Neural cell (in vitro differentiated cells): ENCODE measurements at regions not wholly inside any gene's neighbourhood (a gene's known extent, or its start where the extent isn't known, plus 50 kb on each side); places are given as distances from the start of the nearest gene placed in this dataset.

ENCODE experiments used
- CTCF ChIP-seq: fragments of 450-650 bp; IDR thresholded peaks from 2 replicates; pipeline ENCODE4 v1.5.1; 2014; ENCODE audit warnings: antibody characterized with exemption, mild to moderate bottlenecking, moderate library complexity; ENCODE audit not compliant: poor library complexity, severe bottlenecking
- EP300 ChIP-seq: fragments of 450-650 bp; conservative IDR thresholded peaks from 2 replicates; pipeline ENCODE4 v1.6.1; 2014; ENCODE audit warnings: antibody characterized with exemption, mild to moderate bottlenecking, moderate library complexity; ENCODE audit not compliant: poor library complexity, severe bottlenecking
- EZH2 ChIP-seq: fragments of 200-600, 300-800 bp; shearing (Covaris generic), sonication (generic); IDR thresholded peaks from 2 replicates; pipeline ENCODE4 v1.6.1; 2014; ENCODE audit warnings: antibody characterized with exemption, low read length, borderline replicate concordance, mild to moderate bottlenecking; ENCODE audit not compliant: insufficient read depth, poor library complexity, severe bottlenecking
- MXI1 ChIP-seq: fragments of 450-650 bp; conservative IDR thresholded peaks from 2 replicates; pipeline ENCODE4 v1.6.1; 2014; ENCODE audit warnings: antibody characterized with exemption, mild to moderate bottlenecking; ENCODE audit not compliant: poor library complexity, severe bottlenecking
- POLR2AphosphoS5 ChIP-seq: IDR thresholded peaks from 2 replicates; pipeline ENCODE4 v1.6.1; 2012
- RAD21 ChIP-seq: fragments of 450-650 bp; conservative IDR thresholded peaks from 2 replicates; pipeline ENCODE4 v1.6.1; 2014; ENCODE audit warnings: antibody characterized with exemption, mild to moderate bottlenecking, moderate library complexity
- REST ChIP-seq: IDR thresholded peaks from 2 replicates; pipeline ENCODE4 v1.6.1; 2012; ENCODE audit warnings: borderline replicate concordance
- SMC3 ChIP-seq: fragments of 450-650 bp; conservative IDR thresholded peaks from 2 replicates; pipeline ENCODE4 v1.6.1; 2014; ENCODE audit warnings: antibody characterized with exemption, mild to moderate bottlenecking, moderate library complexity; ENCODE audit not compliant: poor library complexity
- TAF1 ChIP-seq: IDR thresholded peaks from 2 replicates; pipeline ENCODE4 v1.6.1; 2012; ENCODE audit warnings: low read depth

- TF ChIP-seq CTCF (no peak), EP300 (no peak), REST (no peak), POLR2AphosphoS5 (no peak), EZH2 (no peak), TAF1 (no peak), RAD21 (no peak), SMC3 (no peak), MXI1 (no peak)
Measured at GRCh38 chr11:104771763-104772162, 126.5 kb downstream of the CASP12 start.
